NCI-H526 treated with DMSO at 0.1 percent for 48 hours (cell line): ENCODE measurements at regions not wholly inside any gene's neighbourhood (a gene's known extent, or its start where the extent isn't known, plus 50 kb on each side); places are given as distances from the start of the nearest gene placed in this dataset.
A peak's percentile ranks its signal among the peaks of the same experiment; 100 is the strongest.
"Not testable (repeated sequence)": the region's sequence is repeated elsewhere in the genome, so short reads cannot be mapped to it uniquely, and the experiment has no call there.

Source experiments
- DNase-seq: peaks from one replicate; lab custom pipeline; 2025; lab: John Stamatoyannopoulos, UW

DNA sequence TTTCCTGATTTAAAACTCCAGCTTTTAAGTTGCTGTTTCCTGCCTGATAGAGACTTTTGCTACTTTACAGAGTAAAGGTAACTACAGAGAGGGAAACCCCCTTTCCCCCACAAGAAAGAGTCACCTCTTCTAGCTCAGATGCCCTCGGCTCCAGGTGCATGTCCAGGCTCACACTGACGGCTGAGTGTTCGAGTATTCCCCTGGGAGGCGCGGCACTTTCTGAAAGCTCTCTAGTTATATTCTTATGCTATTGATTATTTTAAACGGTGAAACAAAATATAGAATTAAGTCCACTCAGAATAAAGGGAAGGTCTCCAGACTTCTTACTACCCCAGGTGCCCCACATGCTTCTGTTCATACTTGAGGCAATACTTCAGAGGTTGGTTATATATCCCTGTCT is 160.3 kb upstream of the FMN2 start:
- DNase-seq, result no peak

DNA sequence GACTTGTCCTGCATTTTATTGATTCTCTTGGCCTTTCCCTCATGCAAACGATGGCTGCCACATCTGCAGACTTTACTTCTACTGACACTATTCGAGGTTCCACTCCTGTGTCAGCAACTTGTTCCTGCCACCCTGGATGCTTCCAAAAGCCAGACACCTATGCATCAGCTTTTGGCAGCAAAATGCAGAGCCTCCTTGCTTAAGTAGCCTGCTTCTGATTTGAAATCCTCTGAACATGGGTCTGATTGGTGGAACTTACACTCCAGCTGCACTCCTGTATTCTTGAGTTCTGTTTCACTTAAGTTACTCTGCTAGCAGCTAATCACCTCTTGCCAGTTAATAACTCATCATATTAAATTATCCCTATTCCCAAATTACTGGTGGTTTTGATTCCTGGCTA is 152.1 kb upstream of the FMN2 start:
- DNase-seq, result no peak

DNA sequence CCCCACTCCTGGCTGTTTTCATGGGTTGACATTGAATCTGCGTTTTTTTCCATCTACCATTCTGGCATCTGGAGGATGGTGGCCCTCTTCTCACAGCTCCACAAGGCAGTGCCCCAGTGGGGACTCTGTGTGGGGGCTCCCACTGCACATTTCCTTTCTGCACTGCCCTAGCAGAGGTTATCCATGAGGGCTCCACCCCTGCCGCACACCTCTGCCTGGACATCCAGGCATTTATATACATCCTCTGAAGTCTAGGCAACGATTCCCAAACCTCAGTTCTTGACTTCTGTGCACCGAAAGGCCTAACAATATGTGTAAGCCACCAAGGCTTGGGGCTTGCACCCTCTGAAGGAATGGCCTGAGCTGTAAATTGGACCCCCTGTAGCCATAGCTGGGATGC is 147.9 kb upstream of the FMN2 start:
- DNase-seq, result no peak

DNA sequence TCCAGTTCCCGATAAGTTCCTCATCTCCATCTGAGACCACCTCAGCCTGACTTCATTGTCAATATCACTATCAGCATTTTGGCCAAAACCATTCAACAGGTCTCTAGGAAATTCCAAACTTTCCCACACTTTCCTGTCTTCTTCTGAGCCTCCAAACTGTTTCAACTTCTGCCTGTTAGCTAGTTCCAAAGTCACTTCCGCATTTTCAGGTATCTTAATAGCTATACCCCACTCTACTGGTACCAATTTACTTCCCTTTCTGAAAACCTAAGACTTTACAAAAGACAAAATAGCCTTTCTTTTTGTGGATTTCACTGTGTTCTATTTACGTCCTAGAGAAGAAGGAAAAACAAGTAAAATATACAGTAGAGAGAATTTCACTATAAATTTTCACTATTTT is 147.0 kb upstream of the FMN2 start:
- no peak for DNase-seq

DNA sequence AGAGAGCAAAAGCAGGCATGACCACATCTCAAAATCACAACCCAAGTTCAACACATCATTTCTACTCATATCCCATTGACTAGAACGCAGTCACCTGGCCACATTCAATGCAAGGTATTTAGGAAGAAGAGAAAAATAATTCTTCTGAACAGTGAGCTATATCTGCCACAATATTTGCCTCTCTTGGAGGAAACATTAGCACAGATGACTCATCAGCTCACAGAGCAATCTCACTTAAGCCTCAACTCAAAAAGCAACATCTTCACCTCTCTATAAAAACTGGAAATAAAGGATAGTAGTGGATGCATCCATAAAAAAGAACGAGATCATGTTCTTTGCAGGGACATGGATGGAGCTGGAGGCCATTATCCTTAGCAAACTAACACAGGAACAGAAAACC is 143.9 kb upstream of the FMN2 start:
- DNase-seq, result no peak

DNA sequence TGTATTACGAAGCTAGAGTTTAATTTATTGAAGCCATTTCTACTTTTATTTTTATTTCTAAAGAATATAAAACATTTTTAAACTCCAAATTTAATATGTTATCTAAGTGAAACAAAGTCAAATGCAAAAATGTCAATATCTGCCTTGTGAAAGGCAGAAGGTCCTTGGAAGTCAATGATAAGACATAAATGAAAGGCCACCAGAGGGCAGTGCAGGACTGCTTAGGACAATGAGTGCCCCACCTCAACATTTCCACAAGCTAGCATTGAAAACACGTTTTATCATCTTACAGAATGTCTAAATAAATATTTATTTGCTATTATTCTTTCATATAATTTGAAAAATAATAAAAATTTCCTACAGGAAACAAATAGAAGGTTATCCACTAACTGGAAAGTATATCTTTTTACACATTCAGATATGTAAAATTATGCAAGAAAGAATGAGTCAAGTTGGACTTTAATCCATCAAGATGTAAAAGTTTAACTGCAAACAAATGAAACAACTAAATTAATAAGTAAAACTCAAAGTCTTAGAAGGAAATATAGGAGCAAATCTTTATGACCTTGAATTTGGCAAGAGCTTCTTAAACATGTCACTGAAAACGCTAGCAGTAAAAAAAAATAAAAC is 140.1 kb upstream of the FMN2 start:
- peak; percentile 1 for DNase-seq

DNA sequence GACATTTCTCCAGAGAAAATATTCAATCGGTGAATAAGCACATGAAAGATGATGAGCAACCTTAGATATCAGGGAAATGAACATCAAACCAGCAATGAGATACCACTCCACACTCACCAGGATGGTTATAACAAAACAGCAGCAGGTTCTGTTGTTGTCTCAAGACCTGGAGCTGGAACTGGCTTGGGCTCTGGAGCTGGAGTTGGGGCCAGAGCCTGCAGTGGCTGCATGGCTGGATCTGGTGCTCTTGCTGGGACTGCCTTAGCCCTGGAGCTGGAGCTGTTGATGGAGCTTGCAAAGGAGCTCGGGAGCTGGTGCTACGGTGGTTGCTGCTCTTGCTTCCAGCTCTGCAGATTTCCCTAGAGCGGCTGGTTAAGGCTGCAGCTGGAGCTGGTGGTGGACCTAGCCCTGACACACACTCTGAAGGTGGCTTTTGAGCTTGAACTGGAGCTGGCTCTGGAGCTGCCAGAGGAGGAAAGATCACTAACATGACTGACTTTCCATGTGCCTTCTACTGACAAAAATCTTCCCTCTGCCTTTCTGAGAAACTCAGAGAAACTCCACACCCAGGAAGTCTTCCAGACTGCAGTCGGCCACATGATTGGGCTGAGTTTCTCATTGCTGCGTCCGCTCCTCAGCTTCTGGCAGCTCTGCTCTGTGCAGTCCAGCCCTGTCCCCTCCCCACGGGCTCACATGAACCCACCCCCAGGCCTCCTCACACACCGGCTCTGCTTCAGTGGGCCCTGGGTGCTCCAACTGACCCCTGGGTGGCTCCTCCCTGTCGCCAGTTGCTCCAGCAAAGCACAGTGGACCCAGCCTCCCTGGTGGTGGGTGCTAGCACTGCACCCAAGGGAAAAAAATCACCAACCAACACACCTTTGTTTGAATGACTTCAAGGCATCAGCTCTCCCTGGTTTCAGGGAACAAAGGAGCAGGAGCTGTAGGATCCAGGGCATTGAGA is 139.1 kb upstream of the FMN2 start:
- no peak for DNase-seq

DNA sequence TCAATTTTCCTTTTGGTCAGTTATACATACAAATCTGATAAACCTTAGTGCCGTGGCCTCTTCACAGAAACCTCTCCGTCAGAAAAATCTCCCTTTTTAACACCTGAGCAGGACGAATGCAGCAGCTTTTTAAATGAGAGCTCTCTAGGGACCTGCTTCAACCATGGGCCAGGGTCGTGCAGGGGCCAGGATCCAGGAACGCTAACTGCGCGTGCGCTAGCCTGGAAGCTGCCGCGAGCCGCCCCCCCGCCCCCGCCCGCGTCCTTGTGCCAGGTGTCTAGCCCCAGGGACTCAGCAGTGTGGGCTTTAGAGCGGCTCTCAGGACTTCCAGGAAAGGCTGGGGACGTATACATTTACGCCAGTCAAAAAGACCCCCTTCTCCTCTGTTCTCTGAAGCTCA is 136.8 kb upstream of the FMN2 start:
- DNase-seq, result no peak

DNA sequence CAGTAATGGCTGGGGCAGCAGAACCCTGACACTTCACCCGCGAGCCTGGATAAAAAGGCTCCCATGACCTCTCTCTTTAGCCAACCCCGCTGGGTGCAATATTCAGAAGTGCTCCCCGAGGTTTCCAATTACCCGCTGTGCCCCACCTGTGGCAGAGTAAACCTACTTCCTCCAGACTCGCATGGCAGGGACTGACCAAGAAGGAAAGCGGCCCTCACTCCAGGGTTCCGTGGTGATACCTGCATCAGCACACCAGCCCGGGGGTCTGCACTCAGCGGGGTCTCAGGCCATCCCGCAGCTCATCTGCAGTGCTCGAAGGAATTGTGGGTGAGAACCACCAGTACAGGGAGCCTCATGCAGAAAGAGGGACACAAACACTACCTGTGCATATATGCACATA is 136.3 kb upstream of the FMN2 start:
- DNase-seq, result no peak

DNA sequence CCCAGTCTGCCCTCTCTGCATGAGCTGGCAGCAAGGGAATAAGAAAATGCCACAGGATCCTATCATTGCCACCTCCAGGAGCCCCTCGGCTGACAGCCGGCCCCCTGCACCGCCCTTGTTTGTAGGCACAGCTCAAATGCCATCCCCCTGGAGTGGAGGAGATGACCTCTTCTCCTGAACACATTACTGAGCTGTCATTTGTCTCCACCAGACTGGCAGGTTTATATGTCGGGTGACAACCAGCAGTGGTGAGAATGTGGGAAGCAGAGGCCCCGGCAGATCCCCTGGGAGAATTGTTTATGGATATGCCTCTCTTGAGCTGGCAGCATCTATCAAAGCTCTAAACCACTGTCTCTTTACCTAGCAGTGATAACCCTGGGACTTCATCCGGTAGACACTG is 135.4 kb upstream of the FMN2 start:
- DNase-seq, result no peak

DNA sequence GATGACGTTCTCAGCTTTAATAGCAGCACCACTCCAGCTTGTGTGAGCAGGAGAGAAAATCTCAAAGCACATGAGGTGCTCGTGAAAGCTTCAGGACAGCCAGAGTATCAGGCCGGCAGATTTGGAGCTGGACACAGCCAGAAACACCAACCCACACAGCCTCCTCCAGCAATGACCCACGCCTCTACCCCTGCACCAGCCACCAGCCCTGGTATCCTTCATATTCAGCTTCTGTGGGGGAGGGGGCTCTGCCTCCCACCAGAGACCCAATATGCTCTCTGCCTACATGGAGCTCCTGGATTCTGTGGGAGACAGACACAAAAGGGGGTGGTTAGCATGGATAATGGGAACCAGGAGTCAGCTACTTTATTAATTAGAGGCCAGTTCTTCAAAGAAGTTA is 133.6 kb upstream of the FMN2 start:
- no peak for DNase-seq

DNA sequence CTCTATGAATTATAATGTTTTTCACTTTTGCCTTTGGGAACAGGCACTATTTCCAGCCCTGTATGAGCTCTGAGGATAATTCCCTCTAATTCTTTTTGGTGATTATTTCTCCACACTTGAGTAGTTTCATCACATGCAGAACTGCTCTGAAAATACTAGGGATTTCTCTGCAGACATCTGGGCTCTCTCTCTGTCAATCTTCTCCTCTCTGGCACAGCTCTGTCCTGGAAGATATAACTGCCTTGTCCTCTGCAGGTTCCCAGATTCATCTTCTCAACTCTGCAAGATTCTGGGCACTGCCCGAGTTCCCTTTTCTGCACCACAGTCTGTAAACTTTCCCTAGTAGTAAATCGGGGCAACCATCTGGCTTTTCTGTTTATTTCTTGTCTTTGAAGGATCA is 131.3 kb upstream of the FMN2 start:
- no peak for DNase-seq

DNA sequence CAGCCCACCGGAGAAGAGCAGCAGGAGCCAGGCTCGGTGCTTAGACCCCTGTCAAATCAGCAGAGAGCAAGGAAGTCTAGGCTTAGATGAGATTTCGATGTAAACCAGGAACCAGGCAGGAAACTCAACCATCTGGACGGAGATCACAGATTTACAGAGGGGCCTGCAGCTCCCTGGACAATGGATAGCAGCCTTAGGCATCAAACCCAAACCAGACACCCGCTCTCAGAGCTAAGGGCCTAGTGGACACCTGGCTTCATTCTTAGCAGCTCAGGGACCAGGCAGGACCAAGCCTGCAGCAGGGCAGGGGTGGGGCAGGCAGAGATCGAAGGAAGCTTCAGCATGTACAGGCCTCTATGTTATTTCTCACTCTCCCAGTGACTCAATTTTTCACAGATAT is 127.8 kb upstream of the FMN2 start:
- DNase-seq, result no peak

DNA sequence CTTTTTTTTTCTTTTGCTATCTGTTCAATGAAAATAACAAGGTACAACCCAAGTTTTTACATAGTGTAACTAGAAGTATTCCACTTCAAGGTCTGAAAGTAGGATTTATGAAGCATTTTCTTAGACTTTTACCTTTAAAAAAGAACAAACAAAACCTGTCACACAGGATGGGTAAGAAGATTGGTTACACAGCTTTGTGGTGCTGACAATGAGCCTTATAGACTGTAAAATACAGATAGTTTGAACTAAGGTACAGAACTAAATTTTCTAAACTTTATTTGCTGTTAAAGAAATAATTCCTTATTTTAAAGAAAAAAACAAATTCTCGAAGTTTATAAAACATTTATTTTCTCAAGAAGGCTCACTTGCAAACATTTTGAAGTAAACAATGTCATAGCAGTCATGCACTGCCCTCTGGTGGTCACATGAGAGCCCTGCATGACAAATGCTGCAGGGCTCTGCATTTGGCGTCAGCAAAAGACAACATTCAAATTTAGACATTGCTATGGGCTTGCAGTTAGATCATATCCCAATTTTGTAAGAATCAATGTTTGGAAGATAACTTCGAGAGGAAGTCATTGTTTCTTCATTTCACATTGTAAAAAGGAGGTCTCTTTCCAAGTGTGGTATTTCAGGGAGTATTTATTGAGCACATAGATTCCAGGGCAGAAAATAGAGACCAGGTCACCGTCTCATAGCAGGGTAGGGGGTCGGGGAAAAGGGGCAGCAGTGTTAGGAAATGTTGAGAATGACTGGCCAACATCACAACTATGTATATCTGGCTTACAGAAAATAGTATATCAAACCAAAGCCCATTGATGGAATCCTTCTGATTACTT is 115.3 kb upstream of the FMN2 start:
- no peak for DNase-seq

DNA sequence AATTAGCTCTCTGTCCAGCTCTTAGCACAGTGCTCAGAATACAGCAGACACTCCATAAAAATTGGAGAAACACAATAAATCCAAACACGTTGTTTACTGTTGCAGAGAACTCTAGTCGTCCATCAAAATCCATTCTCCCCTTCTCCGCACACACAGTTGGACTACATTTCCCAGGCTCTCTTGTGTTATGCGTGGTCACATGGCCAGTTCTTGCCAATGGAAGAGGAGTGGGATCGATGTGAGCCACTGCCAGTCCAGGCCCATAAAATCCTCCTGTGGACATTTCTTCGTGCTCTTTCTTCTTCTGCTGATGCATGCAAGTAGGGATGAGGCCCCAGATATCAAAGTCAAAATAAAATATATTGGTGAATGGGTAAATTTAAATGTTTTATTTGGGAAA is 114.3 kb upstream of the FMN2 start:
- DNase-seq, result no peak

DNA sequence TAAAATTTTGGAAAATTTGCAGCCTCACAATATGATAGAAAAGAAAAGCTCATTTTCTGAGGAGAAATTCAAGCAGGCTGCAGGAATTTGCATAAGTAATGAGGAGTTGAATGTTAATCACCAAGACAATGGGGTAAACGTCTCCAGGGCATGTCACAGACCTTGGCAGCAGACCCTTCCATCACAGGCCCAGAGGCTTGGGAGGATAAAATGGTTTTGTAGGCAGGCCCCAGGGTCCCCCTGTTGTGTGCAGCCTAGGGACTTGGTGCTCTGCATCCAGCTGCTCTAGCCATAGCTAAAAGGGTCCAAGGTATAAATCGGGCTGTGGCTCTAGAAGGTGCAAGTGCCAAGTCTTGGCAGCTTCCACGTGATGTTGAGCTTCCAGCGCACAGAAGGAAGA is 112.2 kb upstream of the FMN2 start:
- DNase-seq, result no peak

DNA sequence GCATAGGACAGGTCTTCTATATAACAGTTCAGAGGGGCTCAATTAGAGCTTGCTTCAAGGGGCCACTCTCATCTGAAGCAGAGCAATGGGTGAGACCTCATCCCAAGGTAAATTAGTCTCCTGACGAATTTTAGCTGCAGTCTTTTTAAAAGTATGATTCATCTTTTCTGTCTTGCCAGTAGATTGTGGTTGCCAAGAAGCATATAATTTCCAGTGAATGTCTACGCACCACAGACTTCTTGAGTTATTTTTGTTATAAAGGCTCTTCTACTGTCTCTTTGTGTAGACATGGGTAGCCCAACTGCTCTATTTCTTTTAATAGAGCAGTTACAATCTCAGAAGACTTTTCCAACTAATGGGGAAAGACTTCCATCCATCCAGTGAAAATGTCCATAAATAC is 108.9 kb upstream of the FMN2 start:
- DNase-seq, result no peak

DNA sequence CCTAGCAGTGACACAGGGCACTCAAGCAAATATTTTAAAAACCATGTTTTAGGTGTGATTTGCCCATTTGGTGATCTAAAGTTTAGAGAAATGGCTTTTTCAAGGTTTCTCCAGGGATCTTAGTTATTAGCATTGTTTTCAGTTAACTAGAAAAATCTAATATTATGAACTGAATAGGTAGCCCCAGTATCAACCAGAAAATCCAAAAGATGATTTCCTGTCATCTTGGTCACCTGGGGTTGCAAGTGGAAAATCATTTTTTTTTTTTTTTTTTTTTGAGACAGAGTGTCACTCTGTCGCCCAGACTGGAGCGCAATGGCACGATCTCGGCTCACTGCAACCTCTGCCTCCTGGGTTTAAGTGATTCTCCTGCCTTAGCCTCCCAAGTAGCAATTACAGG is 106.6 kb upstream of the FMN2 start:
- no peak for DNase-seq

DNA sequence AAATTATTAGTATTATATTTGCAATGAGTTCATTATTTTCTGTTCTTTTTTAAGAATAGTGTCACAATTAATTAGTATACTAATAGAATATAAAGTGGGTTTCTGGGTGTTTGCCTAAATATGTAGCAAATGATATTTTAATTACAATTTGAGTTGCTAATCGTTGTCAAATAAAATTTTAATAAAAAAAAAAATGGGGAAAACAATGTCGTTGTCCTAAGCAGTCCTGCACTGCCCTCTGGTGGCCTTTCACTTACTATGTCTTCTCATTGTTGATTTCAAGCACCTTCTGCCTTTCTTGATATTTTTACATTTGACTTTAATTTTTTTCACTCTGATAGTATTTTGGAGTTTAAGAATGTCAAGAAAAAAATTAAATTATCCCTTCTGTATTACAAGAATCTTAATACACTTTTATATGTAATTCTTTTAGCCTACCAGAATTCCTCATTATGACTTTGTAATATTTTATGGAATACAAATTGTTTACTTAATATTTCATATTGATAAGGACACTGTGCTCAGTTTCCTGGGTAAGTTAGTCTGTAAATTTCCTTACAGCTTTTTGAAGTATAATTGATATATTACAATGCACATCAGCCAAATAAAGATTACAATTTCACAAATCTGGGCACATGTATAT is 104.5 kb upstream of the FMN2 start:
- DNase-seq, result no peak

DNA sequence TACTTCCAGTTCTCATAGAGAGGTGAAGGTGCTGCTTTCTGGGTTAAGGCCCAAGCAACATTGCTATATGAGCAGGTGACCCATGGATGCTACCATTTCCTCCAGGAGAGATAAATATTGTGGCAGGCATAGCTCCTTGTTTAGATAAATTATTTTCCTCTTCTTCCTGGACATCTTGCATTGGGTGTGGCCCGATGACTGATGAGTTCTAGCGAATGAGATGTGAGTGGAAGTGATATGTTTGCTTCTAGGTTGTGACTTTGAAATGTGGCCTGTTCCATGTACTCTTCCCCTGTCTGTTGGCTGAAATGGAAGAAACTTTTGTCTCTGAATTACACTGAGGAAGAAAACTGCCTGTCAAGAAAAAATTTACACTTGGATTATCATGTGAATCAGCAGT is 101.7 kb upstream of the FMN2 start:
- no peak for DNase-seq

DNA sequence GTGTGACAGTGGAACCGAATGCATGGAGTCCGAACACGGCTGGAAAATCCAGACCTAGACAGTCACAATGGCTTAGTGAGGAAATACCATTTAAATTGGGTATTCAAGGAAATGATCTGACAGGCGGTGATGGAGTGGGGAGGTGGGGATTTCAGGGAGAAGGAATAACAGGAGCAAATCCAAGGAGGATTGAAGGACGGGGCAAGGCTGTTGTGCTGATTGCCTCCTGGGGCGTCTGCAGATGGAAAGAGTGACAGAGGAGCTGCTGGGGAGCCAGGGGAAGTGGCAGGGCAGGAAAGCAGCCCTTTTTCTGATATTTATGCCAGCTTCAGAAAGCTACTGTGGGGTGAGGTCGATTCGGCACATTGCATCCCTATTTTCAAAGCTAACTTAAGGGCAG is 99.1 kb upstream of the FMN2 start:
- not testable (repeated sequence) for DNase-seq

DNA sequence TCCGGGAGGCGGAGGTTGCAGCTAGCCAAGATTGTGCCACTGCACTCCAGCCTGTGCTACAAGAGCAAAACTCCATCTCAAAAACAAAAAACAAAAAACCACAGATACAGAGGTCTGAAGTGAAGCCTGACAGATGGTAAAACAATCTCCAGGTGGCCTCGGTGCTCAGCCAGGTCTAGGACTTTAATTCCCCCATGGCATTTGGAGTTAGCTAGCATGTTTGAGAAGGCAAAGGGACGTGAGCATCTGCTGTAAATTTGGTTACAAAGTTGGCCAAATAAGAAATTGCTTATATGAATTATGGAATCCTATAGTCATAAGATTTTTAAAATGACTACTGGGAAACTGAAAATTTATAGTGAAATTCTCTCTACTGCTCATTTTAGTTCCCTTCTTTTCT is 98.3 kb upstream of the FMN2 start:
- no peak for DNase-seq
